Activated T-helper 1 cell treated with anti-CD3 and anti-CD28 coated beads, Interleukin-2, amount 50 U/mL, for 16 hours (primary cell): ENCODE measurements at regions not wholly inside any gene's neighbourhood (a gene's known extent, or its start where the extent isn't known, plus 50 kb on each side); places are given as distances from the start of the nearest gene placed in this dataset.
"Not testable (repeated sequence)": the region's sequence is repeated elsewhere in the genome, so short reads cannot be mapped to it uniquely, and the experiment has no call there.

Source experiments
- DNase-seq, 2 donors: peaks; one replicate each; pipeline ENCODE4 v3.0.0-alpha.2; 2020; ENCODE audit warnings: low read depth in 1 of 2, low spot score in 1 of 2

- no peak for DNase-seq
Observed at GRCh38 chr13:74554569-74555275, 420.5 kb upstream of the KLF12 start.

GRCh38 chr13:74550039-74550438, 415.8 kb upstream of the KLF12 start:
- no peak for DNase-seq

- DNase-seq = not testable (repeated sequence)
Observed at GRCh38 chr13:74536649-74537048, 402.4 kb upstream of the KLF12 start.

- DNase-seq = no peak
Observed at GRCh38 chr13:74533226-74533625, 399.0 kb upstream of the KLF12 start.

GRCh38 chr13:74530011-74530410, 395.8 kb upstream of the KLF12 start:
- DNase-seq = no peak

- DNase-seq = no peak
Observed at GRCh38 chr13:74528734-74529513, 394.7 kb upstream of the KLF12 start.

GRCh38 chr13:74523057-74523456, 388.9 kb upstream of the KLF12 start:
- no peak for DNase-seq

GRCh38 chr13:74511523-74511922, 377.3 kb upstream of the KLF12 start:
- DNase-seq = no peak

GRCh38 chr13:74487091-74487722, 353.0 kb upstream of the KLF12 start:
- no peak for DNase-seq

GRCh38 chr13:74485757-74486156, 351.6 kb upstream of the KLF12 start:
- no peak for DNase-seq

GRCh38 chr13:74479124-74479523, 344.9 kb upstream of the KLF12 start:
- DNase-seq = no peak

- no peak for DNase-seq
Observed at GRCh38 chr13:74476788-74477187, 342.6 kb upstream of the KLF12 start.

GRCh38 chr13:74476365-74476764, 342.2 kb upstream of the KLF12 start:
- DNase-seq = no peak

GRCh38 chr13:74466864-74467263, 332.7 kb upstream of the KLF12 start:
- DNase-seq = no peak

- no peak for DNase-seq
Observed at GRCh38 chr13:74466020-74466419, 331.8 kb upstream of the KLF12 start.

GRCh38 chr13:74465271-74465670, 331.1 kb upstream of the KLF12 start:
- DNase-seq = no peak

GRCh38 chr13:74464670-74465069, 330.5 kb upstream of the KLF12 start:
- no peak for DNase-seq

GRCh38 chr13:74461011-74461410, 326.8 kb upstream of the KLF12 start:
- DNase-seq = no peak

GRCh38 chr13:74452881-74453280, 318.7 kb upstream of the KLF12 start:
- DNase-seq = no peak

- no peak for DNase-seq
Observed at GRCh38 chr13:74452176-74452575, 318.0 kb upstream of the KLF12 start.

- DNase-seq = no peak
Observed at GRCh38 chr13:74450964-74451363, 316.8 kb upstream of the KLF12 start.

GRCh38 chr13:74450525-74450845, 316.3 kb upstream of the KLF12 start:
- DNase-seq = no peak
